WI38 (cell line): ENCODE measurements at regions not wholly inside any gene's neighbourhood (a gene's known extent, or its start where the extent isn't known, plus 50 kb on each side); places are given as distances from the start of the nearest gene placed in this dataset.

Experiments used
- H3K4me3 ChIP-seq: 2 replicates; pipeline ENCODE4 v1.5.1; 2011; ENCODE audit warnings: low read depth, mild to moderate bottlenecking, control low read depth, low read length
- TF ChIP-seq, protein P1 (sequence below): IDR thresholded peaks from 2 replicates; pipeline ENCODE4 v1.5.1; 2012; ENCODE audit warnings: low read depth, mild to moderate bottlenecking, control low read depth, low read length

DNA sequence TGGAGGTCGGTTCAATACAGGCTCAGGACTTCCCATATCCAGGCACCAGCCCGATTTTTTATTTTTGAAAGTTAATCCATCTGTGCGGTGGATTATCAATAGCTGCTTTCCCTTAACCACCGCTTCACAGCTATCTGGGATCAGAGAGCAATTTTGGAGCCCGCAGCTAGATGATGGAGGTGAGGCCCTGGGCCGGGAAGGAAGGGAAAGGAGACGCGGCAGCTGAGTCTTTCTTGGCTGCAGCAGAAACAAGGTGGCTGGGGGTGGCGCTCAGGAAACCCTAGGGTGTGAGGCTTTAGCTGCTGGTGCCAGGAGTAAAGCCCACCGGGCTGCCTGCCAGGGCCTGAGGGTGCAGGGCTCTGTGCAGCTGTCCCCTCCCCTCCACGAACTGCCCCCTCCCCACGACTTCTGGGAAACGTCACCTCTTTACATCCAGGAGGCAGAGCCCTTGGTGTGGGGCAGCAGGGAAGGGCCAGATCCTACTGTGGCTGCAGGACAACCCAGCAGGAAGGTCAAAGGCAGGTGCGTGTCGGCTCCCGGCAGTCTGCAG is 307.0 kb downstream of the ZNF536 start:
- H3K4me3 ChIP-seq = no peak overlapping the region
- TF ChIP-seq, protein P1, sequence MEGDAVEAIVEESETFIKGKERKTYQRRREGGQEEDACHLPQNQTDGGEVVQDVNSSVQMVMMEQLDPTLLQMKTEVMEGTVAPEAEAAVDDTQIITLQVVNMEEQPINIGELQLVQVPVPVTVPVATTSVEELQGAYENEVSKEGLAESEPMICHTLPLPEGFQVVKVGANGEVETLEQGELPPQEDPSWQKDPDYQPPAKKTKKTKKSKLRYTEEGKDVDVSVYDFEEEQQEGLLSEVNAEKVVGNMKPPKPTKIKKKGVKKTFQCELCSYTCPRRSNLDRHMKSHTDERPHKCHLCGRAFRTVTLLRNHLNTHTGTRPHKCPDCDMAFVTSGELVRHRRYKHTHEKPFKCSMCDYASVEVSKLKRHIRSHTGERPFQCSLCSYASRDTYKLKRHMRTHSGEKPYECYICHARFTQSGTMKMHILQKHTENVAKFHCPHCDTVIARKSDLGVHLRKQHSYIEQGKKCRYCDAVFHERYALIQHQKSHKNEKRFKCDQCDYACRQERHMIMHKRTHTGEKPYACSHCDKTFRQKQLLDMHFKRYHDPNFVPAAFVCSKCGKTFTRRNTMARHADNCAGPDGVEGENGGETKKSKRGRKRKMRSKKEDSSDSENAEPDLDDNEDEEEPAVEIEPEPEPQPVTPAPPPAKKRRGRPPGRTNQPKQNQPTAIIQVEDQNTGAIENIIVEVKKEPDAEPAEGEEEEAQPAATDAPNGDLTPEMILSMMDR = no peak

DNA sequence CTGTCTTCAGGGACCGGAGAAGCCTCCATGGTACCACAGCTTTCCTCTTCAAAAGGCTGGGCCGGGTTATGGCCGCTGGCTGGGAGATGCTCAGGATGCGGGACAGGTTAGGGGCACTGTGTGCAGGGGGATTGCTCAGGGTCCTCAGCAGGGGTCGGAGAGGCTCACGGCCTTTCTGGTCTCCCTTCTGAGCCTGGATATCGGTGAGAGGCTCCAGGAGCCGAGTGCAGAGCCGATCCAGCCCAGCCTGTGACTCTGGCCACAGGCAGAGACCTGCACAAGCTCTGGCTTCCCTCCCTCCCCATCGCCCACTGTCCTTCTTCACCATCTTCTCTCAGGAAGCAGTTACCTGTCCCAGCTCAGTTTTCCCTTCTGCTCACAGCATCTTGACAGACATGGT is 306.0 kb downstream of the ZNF536 start:
- TF ChIP-seq, protein P1 = no peak

DNA sequence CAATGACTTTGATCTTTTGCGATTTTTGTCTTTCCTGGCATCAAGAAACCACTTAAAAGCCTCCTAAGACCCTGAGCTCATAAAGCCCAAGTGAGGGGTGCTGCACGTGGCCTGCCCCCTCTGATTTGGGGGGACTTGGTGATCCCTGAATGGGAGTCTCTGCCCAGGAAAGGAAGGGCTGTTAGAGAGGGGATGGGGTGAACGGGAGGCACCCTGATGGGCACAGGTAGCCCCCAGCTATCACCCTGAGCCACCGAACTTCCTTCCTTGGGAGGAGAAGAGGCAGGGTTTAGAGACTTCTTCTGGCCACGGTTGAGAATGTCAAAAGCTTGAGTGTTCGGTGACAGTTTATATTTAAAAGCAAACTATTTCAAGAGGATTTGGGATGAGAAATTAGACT is 305.5 kb downstream of the ZNF536 start:
- TF ChIP-seq, protein P1 = no peak
- no peak overlapping the region for H3K4me3 ChIP-seq

More for the DNA sequence above, 306.0 kb downstream of the ZNF536 start:
- H3K4me3 ChIP-seq = no peak overlapping the region

DNA sequence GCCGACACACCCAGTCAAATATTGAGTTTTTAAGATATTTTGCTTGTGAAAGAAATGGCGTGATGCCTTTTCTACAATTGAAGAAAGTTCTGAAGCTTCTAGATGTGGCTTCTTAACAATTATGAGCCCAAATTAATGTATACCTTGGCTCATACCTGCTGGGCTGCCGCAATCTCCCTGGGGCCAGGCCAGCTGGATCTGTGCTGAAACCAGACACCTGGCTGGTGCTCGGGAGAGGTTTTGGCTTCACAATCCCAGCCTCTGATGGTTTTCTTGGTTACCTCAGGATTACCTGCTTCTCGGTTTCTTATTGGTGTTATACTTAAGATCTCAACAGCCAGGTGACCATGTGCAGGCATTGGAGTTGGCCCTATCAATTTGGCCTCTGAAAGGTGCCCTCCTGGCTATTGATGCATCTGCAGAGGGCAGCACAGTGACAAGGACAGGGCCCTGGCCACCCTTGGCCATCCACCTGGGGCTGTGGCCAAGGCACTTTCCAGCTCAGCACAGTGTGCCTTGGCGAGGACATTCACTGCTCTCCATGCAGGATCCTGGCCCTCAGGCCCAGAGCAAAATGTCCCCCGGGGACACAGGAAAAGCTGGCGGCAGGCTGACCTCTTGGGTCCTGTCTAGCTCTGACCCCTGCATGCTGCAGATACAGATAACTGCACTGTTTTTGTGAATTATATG is 305.0 kb downstream of the ZNF536 start:
- H3K4me3 ChIP-seq = no peak overlapping the region
- TF ChIP-seq, protein P1 = no peak

DNA sequence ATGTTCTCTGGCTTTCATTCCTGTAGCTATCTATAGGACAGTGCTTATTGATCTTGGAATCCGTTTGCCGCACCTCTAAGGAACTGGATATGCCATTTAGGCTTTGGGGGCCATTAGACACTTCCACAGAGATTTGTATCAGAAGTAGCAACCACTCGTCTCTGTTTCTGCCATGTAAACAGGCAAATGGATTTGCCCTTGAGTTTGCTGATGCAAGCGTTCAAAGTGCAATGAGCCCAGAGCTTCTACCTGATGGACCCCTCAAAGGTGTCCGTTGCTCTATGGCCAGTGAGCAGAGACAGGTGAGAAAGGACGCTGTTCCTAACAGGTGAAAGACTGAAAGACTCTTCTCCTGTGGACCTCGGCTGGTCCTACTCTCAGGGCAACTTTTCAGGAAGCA is 302.9 kb downstream of the ZNF536 start:
- TF ChIP-seq, protein P1 = no peak
- H3K4me3 ChIP-seq = no peak overlapping the region

DNA sequence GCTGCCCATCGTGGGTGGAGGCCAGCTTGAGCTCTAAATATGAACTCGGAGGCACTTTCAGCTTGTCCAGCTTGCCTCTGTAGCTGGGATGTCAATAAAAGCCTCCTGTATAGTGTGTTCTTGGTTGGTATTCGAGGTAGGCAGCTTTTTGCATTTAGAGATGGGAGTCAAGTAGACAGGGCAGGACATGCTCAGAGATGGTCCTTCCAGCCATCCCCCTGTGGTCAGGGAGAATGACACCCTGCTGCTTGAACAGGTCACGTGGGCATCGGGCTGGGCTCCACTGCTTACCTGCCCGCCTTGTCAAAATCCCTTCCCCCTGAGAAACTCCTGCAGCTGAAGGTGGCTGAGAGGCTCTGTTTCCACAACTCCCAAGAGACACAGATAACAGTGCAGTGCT is 302.5 kb downstream of the ZNF536 start:
- H3K4me3 ChIP-seq = no peak overlapping the region
- TF ChIP-seq, protein P1 = no peak

DNA sequence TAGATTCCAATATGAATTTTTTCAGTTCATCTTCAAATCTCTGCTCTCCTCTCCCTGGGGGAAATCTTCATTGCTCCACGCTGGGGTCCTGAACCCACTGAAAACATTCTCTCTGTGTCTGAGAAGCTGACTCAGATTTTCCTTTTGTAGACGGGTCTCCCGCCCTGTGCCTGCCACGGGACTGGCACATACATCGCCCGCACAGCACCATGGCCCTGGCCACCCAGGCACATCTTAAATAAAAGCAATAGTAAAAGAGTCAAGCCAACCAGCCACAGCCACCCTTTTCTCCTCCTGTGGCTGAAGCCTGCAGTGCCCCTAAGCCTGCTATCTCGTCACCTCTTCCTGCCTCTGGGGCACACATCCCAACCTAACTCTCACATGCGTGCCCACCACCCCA is 301.2 kb downstream of the ZNF536 start:
- TF ChIP-seq, protein P1 = no peak
- no peak overlapping the region for H3K4me3 ChIP-seq
